Ishikawa (cell line): ENCODE measurements at regions not wholly inside any gene's neighbourhood (a gene's known extent, or its start where the extent isn't known, plus 50 kb on each side); places are given as distances from the start of the nearest gene placed in this dataset.

Experiments
- REST ChIP-seq: IDR thresholded peaks from 2 replicates; pipeline ENCODE4 v1.6.1; 2012; ENCODE audit warnings: low read depth, mild to moderate bottlenecking
- TAF1 ChIP-seq: IDR thresholded peaks from 2 replicates; pipeline ENCODE4 v1.6.1; 2012; ENCODE audit warnings: low read depth, mild to moderate bottlenecking

- TF ChIP-seq TAF1 (no peak), REST (no peak)
These were observed 58.7 kb upstream of the TRPC7 start for GRCh38 chr5:136423944-136424606.
